HG03139 (cell line): ENCODE measurements at regions not wholly inside any gene's neighbourhood (a gene's known extent, or its start where the extent isn't known, plus 50 kb on each side); places are given as distances from the start of the nearest gene placed in this dataset.
"Not testable (repeated sequence)": the region's sequence is repeated elsewhere in the genome, so short reads cannot be mapped to it uniquely, and the experiment has no call there.

Experiments used
- ATAC-seq: cut with Tn5 transposase; IDR thresholded peaks from one replicate; pipeline ENCODE4 v1.9.1; 2021; ENCODE audit not compliant: unreplicated experiment

- no peak for ATAC-seq
These were observed 66.9 kb upstream of the CPSF6 start for GRCh38 chr12:69172491-69172890.

- ATAC-seq, result no peak
These were observed 66.0 kb upstream of the CPSF6 start for GRCh38 chr12:69173368-69173767.

DNA sequence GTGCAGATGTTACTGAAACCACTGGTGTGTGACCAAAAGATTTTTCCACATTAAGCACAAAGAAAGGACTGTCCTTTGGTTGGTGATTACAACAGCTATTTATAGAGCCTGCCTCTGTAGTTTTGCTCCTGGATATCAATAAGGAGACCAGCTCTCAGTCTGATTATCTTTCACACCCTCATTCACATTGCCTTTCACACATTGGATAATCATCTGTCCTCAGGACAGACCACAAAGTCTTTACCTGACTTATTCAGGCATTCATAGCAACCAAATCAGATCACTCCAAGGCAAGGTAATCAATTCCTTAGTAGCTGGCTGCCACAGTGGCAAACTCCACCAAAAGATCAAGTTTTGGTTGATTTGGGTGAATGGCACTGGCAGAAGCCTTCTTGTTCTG lies 59.6 kb upstream of the CPSF6 start:
- ATAC-seq, result no peak

GRCh38 chr12:69187572-69187971 lies 51.8 kb upstream of the CPSF6 start:
- not testable (repeated sequence) for ATAC-seq

- ATAC-seq, result no peak
These were observed 49.9 kb upstream of the CPSF6 start for GRCh38 chr12:69189378-69189978.
